B cell (primary cell): ENCODE measurements at regions not wholly inside any gene's neighbourhood (a gene's known extent, or its start where the extent isn't known, plus 50 kb on each side); places are given as distances from the start of the nearest gene placed in this dataset.

Source experiments
- ATAC-seq: fragments of 200-7000 bp; cut with Tn5 transposase; one replicate; pipeline ENCODE4 v1.10.0; 2021; ENCODE audit warnings: low read depth, mild to moderate bottlenecking, moderate number of reproducible peaks, moderate library complexity
- CTCF ChIA-PET: fragments of 350-600 bp; sonication (Branson Sonifier 250); formaldehyde crosslinking; loops from one replicate; lab custom pipeline; 2021; ENCODE audit warnings: antibody characterized with exemption, inconsistent platforms; lab: Charles Lee
- POLR2A ChIA-PET: fragments of 350-600 bp; sonication (Branson Sonifier 250); formaldehyde crosslinking; loops from one replicate; lab custom pipeline; 2021; ENCODE audit warnings: antibody characterized with exemption; lab: Charles Lee
- DNase-seq: peaks from one replicate; pipeline ENCODE4 v3.0.0; 2013
- H2AFZ ChIP-seq: 2 replicates; pipeline ENCODE4 v1.6.1; 2012; ENCODE audit warnings: mild to moderate bottlenecking, low read depth, low read length; ENCODE audit not compliant: insufficient read depth, poor library complexity, severe bottlenecking
- H3K27ac ChIP-seq, 2 donors: 1 replicate in 1 of 2; 2 replicates in 1 of 2; pipeline ENCODE4 v1.5.1; 2012 to 2013; ENCODE audit warnings: low read length in 2 of 2, mild to moderate bottlenecking in 2 of 2, moderate library complexity in 1 of 2
- H3K27me3 ChIP-seq, 4 experiments: fragments of 200-600 bp in 1 of 4; sonication (generic) in 1 of 4; replicated peaks in 1 of 4; 1 replicate in 2 of 4; 2 replicates in 2 of 4; pipeline versions ENCODE4 v1.6.1 to v1.7.0; 2013 to 2016; ENCODE audit warnings: low read length in 3 of 4, mild to moderate bottlenecking in 2 of 4, mixed read lengths in 1 of 4, moderate library complexity in 1 of 4; ENCODE audit not compliant: insufficient read depth in 4 of 4, control insufficient read depth in 3 of 4; ENCODE audit errors: control extremely low read depth in 1 of 4
- H3K36me3 ChIP-seq, 2 experiments: replicated peaks in 1 of 2; 1 replicate in 1 of 2; 2 replicates in 1 of 2; pipeline versions ENCODE4 v1.6.1 to v1.7.1; 2013; ENCODE audit warnings: low read length in 1 of 2; ENCODE audit not compliant: insufficient read depth in 2 of 2, control insufficient read depth in 1 of 2; ENCODE audit errors: control extremely low read depth in 1 of 2, extremely low read depth in 1 of 2
- H3K4me1 ChIP-seq, 2 donors: fragments of 200-600 bp in 1 of 2; sonication (generic) in 1 of 2; 1 replicate in 1 of 2; 2 replicates in 1 of 2; pipeline versions ENCODE4 v1.5.1 to v1.6.1; 2013 to 2017; ENCODE audit warnings: low read length in 2 of 2; ENCODE audit not compliant: control insufficient read depth in 2 of 2, insufficient read depth in 2 of 2
- H3K4me2 ChIP-seq: replicated peaks from 2 replicates; pipeline ENCODE3; 2012; ENCODE audit warnings: mild to moderate bottlenecking, low read depth, low read length; ENCODE audit not compliant: poor library complexity, severe bottlenecking
- H3K4me3 ChIP-seq, 5 experiments: fragments of 200-600 bp in 1 of 5; sonication (generic) in 1 of 5; 1 replicate in 3 of 5; 2 replicates in 2 of 5; pipeline versions ENCODE4 v1.5.1 to v1.7.0; 2011 to 2016; ENCODE audit warnings: low read length in 4 of 5, mild to moderate bottlenecking in 4 of 5, low read depth in 2 of 5, control low read depth in 1 of 5, moderate library complexity in 1 of 5; ENCODE audit not compliant: insufficient read depth in 1 of 5; ENCODE audit errors: control extremely low read depth in 1 of 5, extremely low read depth in 1 of 5
- H3K79me2 ChIP-seq: fragments of 200-600 bp; sonication (generic); one replicate; pipeline ENCODE4 v1.6.0; 2016; ENCODE audit warnings: low read length; ENCODE audit not compliant: control insufficient read depth, insufficient read depth
- H3K9ac ChIP-seq: fragments of 200-600 bp; sonication (generic); 2 replicates; pipeline ENCODE4 v1.6.1; 2017; ENCODE audit warnings: mild to moderate bottlenecking, low read length, moderate library complexity
- H3K9me3 ChIP-seq, 3 donors: one replicate each; pipeline versions ENCODE4 v1.6.1 to v1.7.1; 2013; ENCODE audit warnings: low read length in 2 of 3; ENCODE audit not compliant: control insufficient read depth in 2 of 3, insufficient read depth in 1 of 3; ENCODE audit errors: control extremely low read depth in 1 of 3
- H4K20me1 ChIP-seq: 2 replicates; pipeline ENCODE4 v1.6.0; 2012; ENCODE audit warnings: mild to moderate bottlenecking, low read length; ENCODE audit not compliant: insufficient read depth, control insufficient read depth, poor library complexity, severe bottlenecking
- H3K27ac Mint-ChIP-seq: one replicate; pipeline ENCODE4 v1.8.0; 2021; ENCODE audit warnings: mixed read lengths
- H3K27me3 Mint-ChIP-seq: one replicate; pipeline ENCODE4 v1.8.0; 2021; ENCODE audit warnings: mixed read lengths
- H3K4me1 Mint-ChIP-seq: one replicate; pipeline ENCODE4 v1.8.0; 2021; ENCODE audit warnings: mixed read lengths
- H3K4me3 Mint-ChIP-seq: one replicate; pipeline ENCODE4 v1.8.0; 2021; ENCODE audit warnings: mixed read lengths
- H3K9me3 Mint-ChIP-seq: one replicate; pipeline ENCODE4 v1.8.0; 2022; ENCODE audit warnings: mixed read lengths; ENCODE audit not compliant: insufficient read depth
- CTCF ChIP-seq: fragments of 200-600 bp; IDR thresholded peaks from one replicate; pipeline ENCODE4 v1.8.0; 2022; ENCODE audit warnings: antibody characterized with exemption, mild to moderate bottlenecking
- EZH2 ChIP-seq: IDR thresholded peaks from 2 replicates; pipeline ENCODE4 v1.6.1; 2012; ENCODE audit warnings: borderline replicate concordance, low read depth, mild to moderate bottlenecking, moderate library complexity, low read length; ENCODE audit not compliant: insufficient read depth, poor library complexity, severe bottlenecking
- WGBS: methylation state at CpG from one replicate; pipeline ENCODE4 v1.1.5; 2013; ENCODE audit warnings: missing lambda C conversion rate; ENCODE audit not compliant: insufficient coverage; 5-methylcytosine and 5-hydroxymethylcytosine counted together
- intact Hi-C: fragments of 100-400 bp; cut with micrococcal nuclease; formaldehyde crosslinking; loops from one replicate; pipeline ENCODE4 v1.10.0; 2022

GRCh38 chr19:34579281-34580054, 97.5 kb downstream of the SCGB2B2 start:
- Mint-ChIP-seq H3K4me1 (no peaks in the 10 kb centered on the region), H3K9me3 (peaks cover 4% of the 10 kb centered on the region), H3K27ac (no peak overlapping the region), H3K4me3 (no peak overlapping the region), H3K27me3 (peaks cover 4% of the 10 kb centered on the region)
- Histone ChIP-seq H3K4me3 (no peak overlapping the region), H3K79me2 (no peaks in the 10 kb centered on the region), H2AFZ (no peak overlapping the region), H3K9ac (no peak overlapping the region), H4K20me1 (no peaks in the 10 kb centered on the region), H3K4me1 (no peaks in the 10 kb centered on the region), H3K27me3 (no peaks in the 10 kb centered on the region), H3K36me3 (no peaks in the 10 kb centered on the region), H3K9me3 (peaks cover 0 to 49% (median 0%) of the 10 kb centered on the region in 3 donors), H3K4me2 (no peak overlapping the region), H3K27ac (no peak overlapping the region)
- DNase-seq (no peak), ATAC-seq (no peak)
- ChIA-PET CTCF (no interaction called here), POLR2A (no interaction called here)
- TF ChIP-seq EZH2 (no peak), CTCF (no peak)
- WGBS, result 80% methylated on average over 14 of the region's 14 CpGs
- intact Hi-C loops, result no loop called here

- no peaks in the 10 kb centered on the region for H3K36me3 ChIP-seq
- no peaks in the 10 kb centered on the region for H3K4me1 ChIP-seq
- DNase-seq, result no peak
- Mint-ChIP-seq H3K4me1 (no peaks in the 10 kb centered on the region), H3K9me3 (peaks cover under 1% of the 10 kb centered on the region), H3K27ac (no peak overlapping the region), H3K27me3 (peaks cover 4% of the 10 kb centered on the region), H3K4me3 (no peak overlapping the region)
- H2AFZ ChIP-seq, result no peak overlapping the region
- H3K27ac ChIP-seq, result no peak overlapping the region
- POLR2A ChIA-PET, result no interaction called here
- peaks cover 0 to 52% (median 0%) of the 10 kb centered on the region in 3 donors for H3K9me3 ChIP-seq
- WGBS, result 88% methylated on average over 5 of the region's 5 CpGs
- ATAC-seq, result no peak
- no peak overlapping the region for H3K4me2 ChIP-seq
- no peaks in the 10 kb centered on the region for H3K79me2 ChIP-seq
- no peaks in the 10 kb centered on the region for H3K27me3 ChIP-seq
- no peak overlapping the region for H3K4me3 ChIP-seq
- H4K20me1 ChIP-seq, result no peaks in the 10 kb centered on the region
- CTCF ChIA-PET, result no interaction called here
- no peak for TF ChIP-seq CTCF
- no peak for TF ChIP-seq EZH2
- intact Hi-C loops, result no loop called here
- H3K9ac ChIP-seq, result no peak overlapping the region
These were observed 97.2 kb downstream of the WTIP start for GRCh38 chr19:34578751-34579150.
